ENCODE measurements at regions not wholly inside any gene's neighbourhood (a gene's known extent, or its start where the extent isn't known, plus 50 kb on each side); places are given as distances from the start of the nearest gene placed in this dataset.

DNA sequence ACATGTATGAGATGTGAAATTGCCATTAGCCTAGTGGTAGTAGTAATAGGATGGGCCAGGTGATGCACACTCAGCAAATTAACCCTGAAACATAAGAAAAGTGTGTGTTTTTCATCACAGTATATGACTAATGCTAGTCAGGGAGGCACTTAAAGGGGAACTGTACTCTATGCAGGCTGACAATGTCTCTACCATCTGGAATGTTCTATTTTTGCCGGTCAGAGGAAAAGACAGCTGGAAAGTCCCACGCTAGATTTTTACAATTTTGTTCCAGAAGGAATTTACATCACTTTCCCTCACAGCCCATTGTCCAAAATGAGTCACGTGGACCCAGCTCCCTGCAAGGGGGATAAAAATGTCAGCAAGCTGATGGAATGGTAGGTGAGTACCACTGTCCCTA, 746.3 kb upstream of the CHAC2 start:
- DNase-seq, result no peak

GRCh38 chr2:53018825-53019425, 748.7 kb upstream of the CHAC2 start:
- DNase-seq, result peak; percentile 22

DNA sequence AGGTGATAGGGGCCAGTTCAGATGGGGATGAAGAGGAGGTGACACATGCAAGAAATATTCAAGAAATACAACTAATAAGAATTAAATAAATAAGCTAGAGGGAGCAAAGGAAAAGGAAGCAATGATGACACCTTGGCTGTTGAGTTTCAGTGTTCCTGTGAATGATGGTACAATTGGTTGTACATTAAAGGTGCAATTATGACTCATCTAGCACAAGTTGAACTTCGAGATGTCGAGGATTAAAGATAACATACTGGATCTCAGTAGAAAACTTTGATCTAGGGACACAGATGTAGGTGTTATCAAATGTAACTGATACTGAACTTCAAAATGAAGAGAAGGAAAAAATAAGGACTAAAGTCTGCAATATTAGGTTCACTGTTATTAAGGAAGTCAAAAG, 760.6 kb upstream of the CHAC2 start:
- DNase-seq, result no peak

DNA sequence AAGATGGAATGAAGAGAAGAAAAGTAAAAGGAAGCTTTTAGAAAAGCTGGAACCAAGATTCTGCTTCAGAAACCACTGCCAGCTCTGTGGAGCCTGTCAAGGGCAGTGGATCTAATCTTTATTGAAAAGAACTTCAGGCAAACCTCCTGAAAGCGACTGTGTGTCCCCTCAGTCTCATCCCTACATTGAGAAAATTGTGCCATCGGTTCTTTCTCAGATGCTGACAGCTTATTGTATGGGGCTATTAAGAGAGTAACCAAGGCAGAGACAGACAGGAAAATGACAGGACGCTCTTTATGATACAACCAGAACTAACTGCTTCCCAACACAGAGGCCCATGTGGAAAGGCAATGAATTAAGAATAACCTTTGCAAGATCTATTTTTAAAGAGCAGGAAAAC, 763.2 kb upstream of the CHAC2 start:
- no peak for DNase-seq

DNA sequence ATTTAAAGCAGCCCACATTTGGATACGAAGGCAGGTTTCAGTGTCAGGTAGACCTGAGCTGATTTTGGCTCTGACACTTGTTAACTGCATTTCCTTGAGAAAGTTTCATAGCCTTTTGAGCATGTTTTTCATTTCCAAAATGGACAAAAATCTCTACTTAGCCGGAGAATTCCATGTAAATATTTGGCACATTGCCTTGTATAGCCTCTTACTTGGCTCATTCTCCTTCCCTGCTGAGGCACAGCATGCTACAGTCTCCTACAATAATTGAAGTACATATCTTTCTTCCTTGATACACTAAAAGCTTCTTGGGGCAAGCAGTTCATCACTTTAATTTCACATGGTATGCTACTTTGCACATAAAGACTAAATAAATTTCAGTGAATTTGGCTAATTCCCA, 772.2 kb upstream of the CHAC2 start:
- DNase-seq, result peak; percentile 37

- DNase-seq, result no peak
Observed at GRCh38 chr2:52976143-52976949, 791.3 kb upstream of the CHAC2 start.

DNA sequence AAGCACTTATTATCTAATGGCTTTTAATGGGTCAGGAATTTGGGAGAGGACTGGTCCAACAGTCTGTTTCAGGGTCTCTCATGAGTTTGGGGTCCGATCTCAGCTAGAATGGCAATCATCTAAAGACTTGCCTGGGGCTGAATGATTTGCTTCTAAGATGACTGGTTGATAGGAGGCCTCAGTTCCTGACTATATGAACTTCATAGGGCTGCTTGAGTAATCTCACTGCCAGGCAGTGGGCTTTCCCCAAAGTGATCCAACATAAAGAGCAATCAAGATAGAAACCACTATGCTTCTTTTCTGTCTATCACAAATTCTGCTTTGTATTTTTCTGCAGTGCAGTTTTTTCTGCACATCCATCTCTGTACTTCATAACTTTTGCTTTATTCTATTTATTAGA, 793.5 kb upstream of the CHAC2 start:
- no peak for DNase-seq

GRCh38 chr2:52970642-52971041, 797.0 kb upstream of the CHAC2 start:
- DNase-seq, result peak; percentile 32

- no peak for DNase-seq
Observed at GRCh38 chr2:52968043-52968442, 799.6 kb upstream of the CHAC2 start.

DNA sequence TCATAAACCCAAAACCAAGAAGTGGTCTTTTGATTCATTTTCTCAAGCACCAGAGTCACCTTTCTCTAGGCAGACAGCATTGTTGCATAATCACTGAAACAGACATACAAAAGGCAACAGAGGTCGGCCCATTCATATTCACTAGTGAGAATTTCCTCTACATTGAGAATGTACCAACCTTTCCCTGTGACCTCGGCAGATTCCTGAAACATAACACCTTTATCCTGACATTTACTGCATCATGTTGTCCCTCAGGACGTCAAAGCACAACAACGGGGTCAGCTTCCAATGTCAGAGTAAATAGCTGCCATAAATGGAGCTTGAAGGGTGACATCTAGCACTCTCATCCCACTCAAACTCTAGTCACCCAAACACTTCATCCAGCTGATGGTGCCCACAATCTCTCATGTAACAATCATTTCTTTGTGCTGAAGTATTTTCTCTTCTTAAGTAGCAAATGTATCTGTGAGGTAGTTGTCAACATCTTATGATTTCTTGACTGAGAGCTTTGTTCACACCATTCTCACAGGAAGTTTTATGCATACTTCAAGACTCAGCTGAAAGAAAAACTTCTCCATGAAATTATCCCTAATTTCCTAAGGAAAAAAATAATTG, 802.6 kb upstream of the CHAC2 start:
- DNase-seq, result no peak

DNA sequence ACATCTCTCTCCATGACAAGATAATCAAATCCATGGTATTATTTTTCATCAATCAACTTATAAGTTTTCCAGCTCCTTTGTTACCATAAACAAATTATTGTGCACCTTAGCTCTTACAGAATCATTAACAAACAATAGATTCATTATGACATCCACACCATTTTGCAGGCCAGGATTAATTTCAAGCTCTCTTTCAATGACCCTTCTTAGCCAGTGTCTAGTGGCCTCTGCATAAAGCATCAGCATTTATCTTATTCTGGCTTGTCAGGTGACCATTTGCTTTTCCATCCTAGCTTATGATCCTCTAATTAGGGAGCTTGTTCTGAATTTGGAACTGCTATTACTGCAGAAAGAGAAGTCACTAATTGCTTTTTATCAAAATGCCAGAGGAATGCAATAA, 806.2 kb upstream of the CHAC2 start:
- DNase-seq, result no peak

GRCh38 chr2:52960881-52961280, 806.7 kb upstream of the CHAC2 start:
- no peak for DNase-seq

DNA sequence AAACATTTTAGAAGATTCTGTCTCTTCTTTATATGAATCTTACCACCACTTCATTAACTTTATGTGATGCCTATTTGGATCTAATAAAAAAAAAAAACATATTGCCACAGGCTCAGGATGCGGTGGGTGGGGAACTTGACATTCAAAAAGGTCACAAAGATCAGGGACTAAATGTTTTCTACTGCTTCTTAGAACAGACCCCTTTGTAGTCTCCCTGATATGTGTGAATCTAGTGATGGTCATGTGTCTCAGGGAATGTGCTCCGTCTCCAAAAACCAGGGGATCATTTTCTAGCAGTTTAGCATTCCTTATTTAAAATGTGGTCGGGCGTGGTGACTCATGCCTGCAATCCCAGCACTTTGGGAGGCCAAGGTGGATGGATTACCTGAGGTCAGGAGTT, 807.8 kb upstream of the CHAC2 start:
- DNase-seq, result no peak

DNA sequence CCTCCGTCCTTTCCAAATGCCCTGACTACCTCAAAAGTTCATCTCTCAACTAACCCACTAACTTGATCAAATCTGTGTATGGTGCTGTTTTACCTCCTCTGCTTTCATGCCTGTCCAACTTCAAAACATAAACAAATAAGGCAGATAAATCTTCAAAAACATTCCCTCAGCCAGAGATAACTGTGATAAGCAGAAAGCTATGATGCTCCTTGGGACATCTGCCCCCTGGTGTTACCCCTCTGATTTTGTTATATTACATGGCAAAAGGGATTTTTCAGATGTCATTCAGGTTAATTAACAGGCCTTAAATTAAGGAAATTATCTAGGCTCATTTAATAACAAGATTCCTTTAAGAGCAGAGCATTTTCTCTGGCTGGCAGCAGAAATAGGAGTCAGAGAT, 810.8 kb upstream of the CHAC2 start:
- no peak for DNase-seq

DNA sequence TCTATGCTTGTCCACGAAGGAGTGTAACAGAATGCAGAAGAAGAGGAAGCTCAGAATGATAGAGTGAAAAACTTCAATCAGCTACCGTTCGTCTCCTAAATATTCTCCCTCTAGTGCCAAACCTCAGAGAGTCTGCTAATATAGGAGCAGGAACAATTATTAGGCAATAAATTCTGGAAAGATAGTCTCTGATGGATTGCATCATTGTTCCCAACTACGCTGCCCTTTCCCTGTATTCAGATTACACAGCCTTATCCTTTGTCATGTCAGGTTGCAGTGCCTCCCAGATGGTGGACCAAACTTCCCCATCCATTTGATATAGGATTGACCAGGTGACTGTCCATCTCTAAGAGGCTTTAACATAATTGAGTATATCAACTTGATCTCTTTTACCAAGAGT, 811.5 kb upstream of the CHAC2 start:
- DNase-seq, result no peak

GRCh38 chr2:52955079-52955478, 812.5 kb upstream of the CHAC2 start:
- no peak for DNase-seq

DNA sequence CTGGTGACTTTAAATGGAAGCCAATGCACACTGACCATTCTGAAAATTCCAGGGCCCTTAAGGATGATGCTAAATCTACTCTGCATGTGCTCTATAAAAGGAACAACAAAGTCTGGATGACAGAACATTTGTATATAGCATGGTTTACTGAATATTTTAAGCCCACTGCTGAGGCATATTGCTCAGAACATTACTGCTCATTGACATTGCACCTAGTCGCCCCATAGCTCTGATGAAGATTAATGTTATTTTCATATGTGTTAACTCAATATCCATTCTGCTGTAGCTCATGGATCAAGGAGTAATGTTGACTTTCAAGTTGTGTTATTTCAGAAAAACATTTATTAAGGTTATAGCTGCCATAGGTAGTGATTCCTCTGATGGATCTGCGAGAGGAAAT, 827.5 kb upstream of the CHAC2 start:
- DNase-seq, result no peak

DNA sequence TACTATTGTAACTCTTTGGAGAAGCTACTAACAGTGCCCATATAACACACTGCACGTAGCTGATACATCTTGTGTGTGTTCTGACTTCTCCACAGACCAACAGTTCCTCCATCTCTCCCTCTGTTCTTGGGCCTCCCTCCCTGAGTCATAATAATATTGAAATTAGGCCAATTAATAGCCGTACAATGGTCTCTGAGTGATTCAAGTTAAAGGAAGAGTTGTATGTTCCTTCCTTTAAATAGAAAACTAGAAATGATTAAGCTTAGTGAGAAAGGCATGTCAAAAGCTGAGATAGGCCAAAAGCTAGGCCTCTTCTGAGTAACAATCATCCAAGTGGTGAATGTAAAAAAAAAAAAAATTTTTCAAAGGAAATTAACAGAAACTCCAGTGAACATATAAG, 828.4 kb upstream of the CHAC2 start:
- no peak for DNase-seq

DNA sequence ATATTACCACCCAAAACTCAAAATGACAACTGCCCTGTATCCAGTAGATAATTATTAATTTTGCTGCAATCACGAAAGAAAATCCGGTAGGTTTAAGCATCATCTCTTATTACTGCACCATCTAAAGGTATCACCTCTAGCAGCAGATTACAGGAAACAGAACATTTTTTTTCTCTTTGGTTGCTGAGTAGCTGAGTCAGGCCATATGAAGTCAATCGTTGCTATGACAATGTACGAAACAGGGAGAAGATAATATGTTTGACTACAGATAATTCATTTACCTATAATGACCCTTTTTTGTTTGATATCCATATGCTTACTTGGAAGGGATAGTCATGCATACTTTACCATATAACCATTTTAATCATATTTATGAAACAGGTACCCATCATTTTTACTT, 831.6 kb upstream of the CHAC2 start:
- DNase-seq, result no peak

DNA sequence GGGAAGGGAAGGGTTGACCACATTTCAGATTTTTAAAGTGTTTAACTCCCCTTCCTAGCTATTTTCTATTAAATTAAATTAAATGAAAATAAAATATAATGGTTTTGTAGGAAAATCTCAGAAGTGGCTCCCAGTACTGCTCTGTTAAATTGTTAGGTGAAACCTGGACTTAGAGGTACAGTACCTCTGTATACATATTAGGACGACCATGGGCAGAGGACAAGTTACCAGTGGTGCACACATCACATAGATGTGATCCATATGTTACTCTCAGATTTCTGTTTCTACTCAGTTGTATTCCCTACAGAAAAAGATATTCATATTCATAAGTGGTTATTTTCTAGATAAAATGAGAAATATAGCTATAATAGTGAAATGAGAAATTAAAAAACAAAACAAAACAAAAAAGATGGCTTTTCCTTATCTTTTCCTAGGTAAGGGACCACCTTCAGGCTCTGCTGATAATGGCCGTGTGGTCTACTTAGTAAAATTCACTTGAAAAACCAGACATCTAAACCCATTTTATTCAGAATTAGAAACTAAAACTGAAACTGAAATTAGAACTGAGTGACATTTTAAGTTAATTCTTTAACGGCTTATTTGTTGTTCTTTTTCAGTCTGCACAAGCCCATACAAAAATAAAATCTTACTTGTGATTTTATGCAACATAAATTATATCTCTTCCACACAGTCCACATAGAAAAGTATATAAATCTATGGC, 832.5 kb upstream of the CHAC2 start:
- DNase-seq, result no peak

- DNase-seq, result peak; percentile 20
Observed at GRCh38 chr2:52934323-52934898, 833.2 kb upstream of the CHAC2 start.

GRCh38 chr2:52933878-52934277, 833.7 kb upstream of the CHAC2 start:
- DNase-seq, result no peak

DNA sequence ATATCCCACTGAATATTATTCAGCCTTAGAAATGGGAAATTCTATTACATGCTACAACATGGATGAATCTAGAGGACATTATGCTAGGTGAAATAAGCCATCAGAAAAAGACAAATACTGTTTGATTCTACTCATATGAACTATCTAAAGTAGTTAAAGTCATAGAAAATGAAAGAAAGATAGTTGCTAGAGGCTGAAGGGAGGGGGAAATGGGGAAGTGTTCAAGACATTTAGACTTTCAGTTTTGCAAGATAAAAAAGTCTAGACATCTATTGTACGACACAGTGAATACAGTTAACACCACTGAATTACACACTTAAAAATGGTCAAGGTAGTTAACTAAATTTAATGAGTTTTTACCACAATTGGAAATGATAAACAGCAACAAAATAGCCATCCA, 835.9 kb upstream of the CHAC2 start:
- DNase-seq, result no peak
